SK-N-SH (cell line): ENCODE measurements at regions not wholly inside any gene's neighbourhood (a gene's known extent, or its start where the extent isn't known, plus 50 kb on each side); places are given as distances from the start of the nearest gene placed in this dataset.

Source experiments
- CTCF ChIA-PET: fragments of 300-600, 350-600 bp; formaldehyde crosslinking; extraction: SDS; loops from one replicate; lab custom pipeline; 2021; lab: Yijun Ruan, JAX
- POLR2A ChIA-PET: fragments of 350-600 bp; sonication (Branson Sonifier 250); formaldehyde crosslinking; extraction: SDS; loops from one replicate; lab custom pipeline; 2020; ENCODE audit warnings: antibody characterized with exemption, inconsistent platforms; lab: Yijun Ruan, JAX
- DNase-seq: peaks from one replicate; pipeline ENCODE4 v3.0.0; 2012
- H2AFZ ChIP-seq: fragments of 200-600 bp; sonication (generic); 2 replicates; pipeline ENCODE4 v1.8.1; 2016; ENCODE audit warnings: antibody characterized with exemption, mild to moderate bottlenecking, low read depth
- H3F3A ChIP-seq: fragments of 200-600 bp; sonication (generic); replicated peaks from 2 replicates; pipeline ENCODE3; 2016; ENCODE audit warnings: antibody characterized with exemption, mild to moderate bottlenecking; ENCODE audit not compliant: insufficient read depth
- H3K27ac ChIP-seq, 2 experiments: fragments of 200-500 bp in 1 of 2; fragments of 200-600 bp in 1 of 2; sonication (Bioruptor generic) in 1 of 2; sonication (generic), shearing (Covaris generic) in 1 of 2; 2 replicates each; pipeline versions ENCODE4 v1.5.1 to v1.6.1; 2014 to 2016; ENCODE audit warnings: low read depth in 2 of 2, inconsistent platforms in 1 of 2, low read length in 1 of 2, mild to moderate bottlenecking in 1 of 2, mixed read lengths in 1 of 2
- H3K27me3 ChIP-seq: fragments of 200-600 bp; sonication (generic), shearing (Covaris generic); 2 replicates; pipeline ENCODE4 v1.6.1; 2016; ENCODE audit warnings: mixed run types; ENCODE audit not compliant: insufficient read depth
- H3K36me3 ChIP-seq, 2 experiments: fragments of 200-500 bp in 1 of 2; fragments of 200-600 bp in 1 of 2; sonication (Bioruptor generic) in 1 of 2; sonication (generic) in 1 of 2; replicated peaks in 1 of 2; 2 replicates each; pipeline versions ENCODE3 to v1.5.1; 2014 to 2016; ENCODE audit warnings: low read length in 1 of 2, mild to moderate bottlenecking in 1 of 2; ENCODE audit not compliant: insufficient read depth in 2 of 2, control insufficient read depth in 1 of 2
- H3K4me1 ChIP-seq, 2 experiments: fragments of 200-500 bp in 1 of 2; fragments of 200-600 bp in 1 of 2; sonication (Bioruptor generic) in 1 of 2; sonication (generic), shearing (Covaris generic) in 1 of 2; 2 replicates each; pipeline versions ENCODE4 v1.5.1 to v1.6.1; 2014 to 2016; ENCODE audit warnings: low read depth in 1 of 2, low read length in 1 of 2, mixed run types in 1 of 2; ENCODE audit not compliant: insufficient read depth in 2 of 2, control insufficient read depth in 1 of 2
- H3K4me2 ChIP-seq: fragments of 200-600 bp; sonication (generic), shearing (Covaris generic); 2 replicates; pipeline ENCODE4 v1.6.1; 2017; ENCODE audit warnings: mixed run types
- H3K4me3 ChIP-seq, 2 experiments: fragments of 200-500 bp in 1 of 2; fragments of 200-600 bp in 1 of 2; sonication (Bioruptor generic) in 1 of 2; sonication (generic), shearing (Covaris generic) in 1 of 2; 2 replicates each; pipeline versions ENCODE4 v1.5.1 to v1.8.1; 2014 to 2016; ENCODE audit warnings: low read depth in 2 of 2, inconsistent platforms in 1 of 2, low read length in 1 of 2, mild to moderate bottlenecking in 1 of 2, mixed read lengths in 1 of 2, moderate library complexity in 1 of 2
- H3K79me2 ChIP-seq: fragments of 200-600 bp; sonication (generic); 2 replicates; pipeline ENCODE4 v1.8.1; 2017; ENCODE audit warnings: mild to moderate bottlenecking; ENCODE audit not compliant: insufficient read depth
- H3K9ac ChIP-seq: fragments of 200-600 bp; sonication (generic); 2 replicates; pipeline ENCODE4 v1.6.1; 2017; ENCODE audit warnings: mixed run types
- H3K9me2 ChIP-seq: fragments of 200-600 bp; sonication (generic); 2 replicates; pipeline ENCODE4 v1.6.1; 2017; ENCODE audit warnings: mixed run types
- H3K9me3 ChIP-seq: fragments of 200-600 bp; sonication (generic); 2 replicates; pipeline ENCODE4 v1.6.1; 2017; ENCODE audit warnings: mixed run types, mild to moderate bottlenecking, moderate library complexity
- H4K20me1 ChIP-seq: fragments of 200-600 bp; sonication (generic); 2 replicates; pipeline ENCODE4 v1.6.1; 2017; ENCODE audit warnings: mild to moderate bottlenecking, mixed run types; ENCODE audit not compliant: insufficient read depth
- CHD2 ChIP-seq: fragments of 150-350 bp; IDR thresholded peaks from 2 replicates; pipeline ENCODE4 v1.6.1; 2018; ENCODE audit warnings: low read length; ENCODE audit not compliant: partially characterized antibody
- ELF1 ChIP-seq: IDR thresholded peaks from 2 replicates; pipeline ENCODE4 v1.4.0; 2012
- EZH2phosphoT487 ChIP-seq: fragments of 200-600 bp; sonication (generic); IDR thresholded peaks from 2 replicates; pipeline ENCODE4 v1.6.1; 2017; ENCODE audit warnings: low read depth, mixed run types, mild to moderate bottlenecking, antibody characterized with exemption, moderate library complexity, borderline replicate concordance
- FOSL2 ChIP-seq: IDR thresholded peaks from 2 replicates; pipeline ENCODE4 v1.4.0; 2012; ENCODE audit warnings: low read depth, mild to moderate bottlenecking, moderate library complexity, borderline replicate concordance
- FOXM1 ChIP-seq: IDR thresholded peaks from 2 replicates; pipeline ENCODE4 v1.4.0; 2012; ENCODE audit warnings: low read depth, mild to moderate bottlenecking
- MXI1 ChIP-seq: IDR thresholded peaks from 2 replicates; pipeline ENCODE4 v1.6.1; 2012; ENCODE audit warnings: mild to moderate bottlenecking, low read depth, low read length, improper control_type of control experiment
- NRF1 ChIP-seq: IDR thresholded peaks from 2 replicates; pipeline ENCODE4 v1.6.1; 2012; ENCODE audit warnings: low read depth, mild to moderate bottlenecking, low read length
- POLR2AphosphoS5 ChIP-seq: IDR thresholded peaks from 2 replicates; pipeline ENCODE4 v1.6.1; 2012; ENCODE audit warnings: low read depth, low read length
- RAD21 ChIP-seq: IDR thresholded peaks from 2 replicates; pipeline ENCODE4 v1.6.1; 2012; ENCODE audit warnings: mild to moderate bottlenecking, low read length
- RCOR1 ChIP-seq: fragments of 150-350 bp; IDR thresholded peaks from 2 replicates; pipeline ENCODE4 v1.6.1; 2017; ENCODE audit warnings: antibody characterized with exemption, low read length
- RFX5 ChIP-seq: IDR thresholded peaks from 2 replicates; pipeline ENCODE4 v1.6.1; 2012; ENCODE audit warnings: mild to moderate bottlenecking, improper control_type of control experiment, low read length
- RXRA ChIP-seq: IDR thresholded peaks from 2 replicates; pipeline ENCODE4 v1.4.0; 2012; ENCODE audit warnings: low read depth, mild to moderate bottlenecking, borderline replicate concordance
- SIN3A ChIP-seq: IDR thresholded peaks from 2 replicates; pipeline ENCODE4 v1.6.1; 2012; ENCODE audit warnings: low read depth, mild to moderate bottlenecking, low read length, moderate library complexity, borderline replicate concordance
- TAF1 ChIP-seq: IDR thresholded peaks from 2 replicates; pipeline ENCODE4 v1.6.1; 2012; ENCODE audit warnings: low read depth, mild to moderate bottlenecking, low read length, moderate library complexity, borderline replicate concordance
- YY1 ChIP-seq: IDR thresholded peaks from 2 replicates; pipeline ENCODE4 v1.4.0; 2012; ENCODE audit warnings: low read depth, mild to moderate bottlenecking
- WGBS: methylation state at CpG from one replicate; pipeline ENCODE4 v1.1.6; 2017; ENCODE audit warnings: low lambda C conversion rate; 5-methylcytosine and 5-hydroxymethylcytosine counted together
- TF ChIP-seq, protein P1 (sequence below): IDR thresholded peaks from 2 replicates; pipeline ENCODE4; 2012
- TF ChIP-seq, protein P2 (sequence below): fragments of 200-600 bp; sonication (generic); IDR thresholded peaks from 2 replicates; pipeline ENCODE4 v1.6.1; 2017; ENCODE audit warnings: antibody characterized with exemption, mild to moderate bottlenecking, moderate library complexity
- TF ChIP-seq, protein P3 (sequence below): fragments of 150-350 bp; IDR thresholded peaks from 2 replicates; pipeline ENCODE4 v1.6.1; 2017; ENCODE audit warnings: antibody characterized with exemption, low read length, low read depth, borderline replicate concordance
- TF ChIP-seq, protein P4 (sequence below): fragments of 150-350 bp; IDR thresholded peaks from 2 replicates; pipeline ENCODE4 v1.6.1; 2016; ENCODE audit warnings: mild to moderate bottlenecking, low read depth, low read length
- TF ChIP-seq, protein P5 (sequence below): IDR thresholded peaks from 2 replicates; pipeline ENCODE4 v1.4.0; 2012; ENCODE audit warnings: low read depth

DNA sequence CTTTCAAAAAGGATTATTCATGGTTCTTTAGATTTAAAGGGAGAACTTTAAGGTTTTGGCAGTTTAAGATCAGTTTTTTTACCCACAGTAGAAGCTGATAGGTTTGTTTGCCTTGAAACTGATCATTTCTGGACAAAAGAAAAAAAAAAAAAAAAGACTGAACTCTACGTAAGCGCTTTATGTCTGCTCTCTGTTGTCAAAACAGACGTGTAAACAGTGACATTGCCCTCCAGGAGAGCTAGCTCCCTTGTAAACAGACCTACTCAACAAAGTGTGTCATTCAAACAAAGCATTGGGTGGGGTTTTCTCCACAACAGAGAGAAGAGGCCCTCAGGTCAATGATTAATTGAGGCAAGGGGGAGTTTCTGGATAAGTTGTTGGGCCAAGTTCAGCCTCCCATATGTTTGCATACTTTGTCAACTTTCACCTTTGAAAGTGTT lies 568.1 kb upstream of the LRRN3 start:
- 59% methylated on average over 3 of the region's 3 CpGs for WGBS
- no peaks in the 10 kb centered on the region for H4K20me1 ChIP-seq
- H3K4me3 ChIP-seq, result no peak overlapping the region
- CTCF ChIA-PET, result interaction anchor here (0.6 kb wide), 1 partner anchor 266 kb away, joined by 4 read pairs; no protein-coding TSS in a partner anchor
- H3K9me3 ChIP-seq, result no peaks in the 10 kb centered on the region
- H3K36me3 ChIP-seq, result no peaks in the 10 kb centered on the region
- no peaks in the 10 kb centered on the region for H3K9me2 ChIP-seq
- peaks cover 0 to 7% of the 10 kb centered on the region in 2 experiments; a peak in 2 of 4 replicates for H3K4me1 ChIP-seq
- H3K4me2 ChIP-seq, result no peak overlapping the region
- TF ChIP-seq RXRA, result no peak
- no peak for TF ChIP-seq RFX5
- TF ChIP-seq, protein P1, sequence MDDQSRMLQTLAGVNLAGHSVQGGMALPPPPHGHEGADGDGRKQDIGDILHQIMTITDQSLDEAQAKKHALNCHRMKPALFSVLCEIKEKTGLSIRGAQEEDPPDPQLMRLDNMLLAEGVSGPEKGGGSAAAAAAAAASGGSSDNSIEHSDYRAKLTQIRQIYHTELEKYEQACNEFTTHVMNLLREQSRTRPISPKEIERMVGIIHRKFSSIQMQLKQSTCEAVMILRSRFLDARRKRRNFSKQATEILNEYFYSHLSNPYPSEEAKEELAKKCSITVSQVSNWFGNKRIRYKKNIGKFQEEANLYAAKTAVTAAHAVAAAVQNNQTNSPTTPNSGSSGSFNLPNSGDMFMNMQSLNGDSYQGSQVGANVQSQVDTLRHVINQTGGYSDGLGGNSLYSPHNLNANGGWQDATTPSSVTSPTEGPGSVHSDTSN, result no peak
- TF ChIP-seq RAD21, result no peak
- no peak for TF ChIP-seq POLR2AphosphoS5
- TF ChIP-seq, protein P2, sequence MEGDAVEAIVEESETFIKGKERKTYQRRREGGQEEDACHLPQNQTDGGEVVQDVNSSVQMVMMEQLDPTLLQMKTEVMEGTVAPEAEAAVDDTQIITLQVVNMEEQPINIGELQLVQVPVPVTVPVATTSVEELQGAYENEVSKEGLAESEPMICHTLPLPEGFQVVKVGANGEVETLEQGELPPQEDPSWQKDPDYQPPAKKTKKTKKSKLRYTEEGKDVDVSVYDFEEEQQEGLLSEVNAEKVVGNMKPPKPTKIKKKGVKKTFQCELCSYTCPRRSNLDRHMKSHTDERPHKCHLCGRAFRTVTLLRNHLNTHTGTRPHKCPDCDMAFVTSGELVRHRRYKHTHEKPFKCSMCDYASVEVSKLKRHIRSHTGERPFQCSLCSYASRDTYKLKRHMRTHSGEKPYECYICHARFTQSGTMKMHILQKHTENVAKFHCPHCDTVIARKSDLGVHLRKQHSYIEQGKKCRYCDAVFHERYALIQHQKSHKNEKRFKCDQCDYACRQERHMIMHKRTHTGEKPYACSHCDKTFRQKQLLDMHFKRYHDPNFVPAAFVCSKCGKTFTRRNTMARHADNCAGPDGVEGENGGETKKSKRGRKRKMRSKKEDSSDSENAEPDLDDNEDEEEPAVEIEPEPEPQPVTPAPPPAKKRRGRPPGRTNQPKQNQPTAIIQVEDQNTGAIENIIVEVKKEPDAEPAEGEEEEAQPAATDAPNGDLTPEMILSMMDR, result no peak
- TF ChIP-seq, protein P3, sequence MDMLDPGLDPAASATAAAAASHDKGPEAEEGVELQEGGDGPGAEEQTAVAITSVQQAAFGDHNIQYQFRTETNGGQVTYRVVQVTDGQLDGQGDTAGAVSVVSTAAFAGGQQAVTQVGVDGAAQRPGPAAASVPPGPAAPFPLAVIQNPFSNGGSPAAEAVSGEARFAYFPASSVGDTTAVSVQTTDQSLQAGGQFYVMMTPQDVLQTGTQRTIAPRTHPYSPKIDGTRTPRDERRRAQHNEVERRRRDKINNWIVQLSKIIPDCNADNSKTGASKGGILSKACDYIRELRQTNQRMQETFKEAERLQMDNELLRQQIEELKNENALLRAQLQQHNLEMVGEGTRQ, result no peak
- no peak for TF ChIP-seq ELF1
- no peak for TF ChIP-seq RCOR1
- TF ChIP-seq YY1, result no peak
- TF ChIP-seq, all 33 proteins: peak for 0
- H3K9ac ChIP-seq, result no peak overlapping the region
- no peak overlapping the region for H2AFZ ChIP-seq
- H3K27me3 ChIP-seq, result no peaks in the 10 kb centered on the region
- H3K79me2 ChIP-seq, result no peaks in the 10 kb centered on the region
- DNase-seq, result peak; percentile 50
- peak overlapping the region in 1 of 2 experiments; percentile 78; a peak in 2 of 4 replicates for H3K27ac ChIP-seq
- POLR2A ChIA-PET, result interaction anchor here (0.7 kb wide), 1 partner anchor 1534 kb away, joined by 4 read pairs; no protein-coding TSS in a partner anchor
- no peaks in the 10 kb centered on the region for H3F3A ChIP-seq

DNA sequence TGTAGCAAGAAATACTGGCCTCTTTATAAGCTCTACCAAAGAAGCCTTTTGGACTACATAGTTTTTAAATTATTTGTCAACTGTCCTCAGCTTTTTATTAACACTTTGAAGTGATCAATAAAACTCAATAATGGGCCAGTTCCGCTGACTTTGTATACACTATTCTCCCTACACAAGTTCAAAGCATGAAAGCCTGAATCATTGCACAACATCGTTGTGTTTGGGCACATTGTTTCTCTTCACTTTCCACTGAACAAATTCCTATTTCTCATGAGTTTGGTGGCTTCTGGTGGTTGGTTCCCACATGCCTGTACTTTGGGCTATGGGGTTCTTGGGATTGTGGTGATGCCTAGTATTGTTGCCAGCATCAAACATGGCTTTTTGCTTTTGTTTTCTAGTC lies 561.8 kb upstream of the LRRN3 start:
- Histone ChIP-seq H3K9me3 (no peaks in the 10 kb centered on the region), H3K27me3 (no peaks in the 10 kb centered on the region), H4K20me1 (no peaks in the 10 kb centered on the region), H3K79me2 (no peaks in the 10 kb centered on the region), H3K4me3 (no peak overlapping the region), H3K27ac (no peak overlapping the region), H3F3A (no peaks in the 10 kb centered on the region), H3K9me2 (no peaks in the 10 kb centered on the region), H3K4me2 (no peak overlapping the region), H3K9ac (no peak overlapping the region), H3K4me1 (peaks cover 3 to 8% of the 10 kb centered on the region in 2 experiments; a peak in 3 of 4 replicates)
- POLR2A ChIA-PET, result no interaction called here
- CTCF ChIA-PET, result interaction anchor here (1.1 kb wide), 1 partner anchor 9 kb away, joined by 3 read pairs; no protein-coding TSS in a partner anchor
- no peak for TF ChIP-seq EZH2phosphoT487
- no peak for TF ChIP-seq NRF1
- TF ChIP-seq MXI1, result no peak
- TF ChIP-seq SIN3A, result no peak
- TF ChIP-seq, protein P4, sequence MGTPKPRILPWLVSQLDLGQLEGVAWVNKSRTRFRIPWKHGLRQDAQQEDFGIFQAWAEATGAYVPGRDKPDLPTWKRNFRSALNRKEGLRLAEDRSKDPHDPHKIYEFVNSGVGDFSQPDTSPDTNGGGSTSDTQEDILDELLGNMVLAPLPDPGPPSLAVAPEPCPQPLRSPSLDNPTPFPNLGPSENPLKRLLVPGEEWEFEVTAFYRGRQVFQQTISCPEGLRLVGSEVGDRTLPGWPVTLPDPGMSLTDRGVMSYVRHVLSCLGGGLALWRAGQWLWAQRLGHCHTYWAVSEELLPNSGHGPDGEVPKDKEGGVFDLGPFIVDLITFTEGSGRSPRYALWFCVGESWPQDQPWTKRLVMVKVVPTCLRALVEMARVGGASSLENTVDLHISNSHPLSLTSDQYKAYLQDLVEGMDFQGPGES, result no peak
- TF ChIP-seq, protein P5, sequence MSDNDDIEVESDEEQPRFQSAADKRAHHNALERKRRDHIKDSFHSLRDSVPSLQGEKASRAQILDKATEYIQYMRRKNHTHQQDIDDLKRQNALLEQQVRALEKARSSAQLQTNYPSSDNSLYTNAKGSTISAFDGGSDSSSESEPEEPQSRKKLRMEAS, result no peak
- no peak for TF ChIP-seq FOXM1
- TF ChIP-seq, protein P1, result no peak
- TF ChIP-seq FOSL2, result no peak
- no peak for TF ChIP-seq YY1
- no peak for TF ChIP-seq TAF1
- no peak for TF ChIP-seq CHD2
- TF ChIP-seq, all 33 proteins: peak for 0
- H2AFZ ChIP-seq, result no peak overlapping the region
- no peak for DNase-seq
- no peaks in the 10 kb centered on the region for H3K36me3 ChIP-seq
- 46% methylated on average over 2 of the region's 2 CpGs for WGBS
